ENCODE measurements at regions not wholly inside any gene's neighbourhood (a gene's known extent, or its start where the extent isn't known, plus 50 kb on each side); places are given as distances from the start of the nearest gene placed in this dataset.

GRCh38 chr22:23411739-23412138 lies 168.4 kb downstream of the IGLL1 start (continued):
- TF ChIP-seq CTCF (IDR thresholded peaks at IDR 0.05; ENCODE audit: control extremely low read depth in 1 of 3, insufficient read depth in 1 of 3, low read depth in 1 of 3, low read length in 3 of 3) (no peak), TBP (IDR thresholded peaks at IDR 0.05; ENCODE audit: low read depth, low read length) (no peak), SIRT6 (IDR thresholded peaks at IDR 0.05; ENCODE audit: low read length) (no peak), MAX (IDR thresholded peaks at IDR 0.05) (no peak), EP300 (IDR thresholded peaks at IDR 0.05; ENCODE audit: borderline replicate concordance in 1 of 2, low read depth in 2 of 2, low read length in 2 of 2) (no peak)

All from H1 (cell line).